Transverse colon (tissue), 4 donors: ENCODE measurements at regions not wholly inside any gene's neighbourhood (a gene's known extent, or its start where the extent isn't known, plus 50 kb on each side); places are given as distances from the start of the nearest gene placed in this dataset.

ENCODE experiments used
- DNase-seq: peaks from one replicate; pipeline ENCODE4 v3.0.0-alpha.2; 2019
- H3K27ac ChIP-seq, 4 donors: fragments of 200-600 bp; sonication (generic); 2 replicates each; pipeline ENCODE4 v1.5.1; 2016 to 2018; ENCODE audit warnings: inconsistent platforms in 4 of 4
- H3K27me3 ChIP-seq: fragments of 200-600 bp; sonication (generic); 2 replicates; pipeline ENCODE4 v1.5.1; 2017; ENCODE audit warnings: inconsistent platforms
- H3K36me3 ChIP-seq, 4 donors: fragments of 200-600 bp; sonication (generic); 2 replicates each; pipeline ENCODE4 v1.5.1; 2017 to 2019; ENCODE audit warnings: inconsistent platforms in 4 of 4
- H3K4me1 ChIP-seq, 4 donors: fragments of 200-600 bp; sonication (generic); 2 replicates each; pipeline ENCODE4 v1.5.1; 2017 to 2020; ENCODE audit warnings: inconsistent platforms in 4 of 4
- H3K4me3 ChIP-seq, 4 donors: fragments of 200-600 bp; sonication (generic); 1 replicate in 1 of 4; 2 replicates in 3 of 4; pipeline versions ENCODE4 v1.5.1 to v1.6.1; 2017 to 2019; ENCODE audit warnings: inconsistent platforms in 4 of 4
- H3K9me3 ChIP-seq, 2 donors: fragments of 200-600 bp; sonication (generic); 2 replicates each; pipeline ENCODE4 v1.5.1; 2017 to 2019; ENCODE audit warnings: inconsistent platforms in 2 of 2
- EP300 ChIP-seq: sonication (generic); formaldehyde crosslinking; IDR thresholded peaks from one replicate; pipeline ENCODE4 v1.6.1; 2017; ENCODE audit warnings: antibody characterized with exemption, low read depth
- POLR2A ChIP-seq: fragments of 450-650 bp; IDR thresholded peaks from one replicate; pipeline ENCODE4 v1.6.1; 2016; ENCODE audit warnings: antibody characterized with exemption, mild to moderate bottlenecking, moderate library complexity
- POLR2AphosphoS5 ChIP-seq, 3 donors: sonication (generic); formaldehyde crosslinking; IDR thresholded peaks; one replicate each; pipeline ENCODE4 v1.6.1; 2016; ENCODE audit warnings: antibody characterized with exemption in 3 of 3
- WGBS, 2 donors: methylation state at CpG; one replicate each; pipeline ENCODE4 v1.1.5; 2018; ENCODE audit warnings: low coverage in 1 of 2; 5-methylcytosine and 5-hydroxymethylcytosine counted together
- in situ Hi-C, 4 donors: fragments of 200-750 bp; cut with MboI; loops; one replicate each; pipeline versions ENCODE4 v1.15.0 to v1.15.1; 2017; ENCODE audit warnings: low sequenced_read_pairs in 3 of 4, low pct_ligation_motif_present in 1 of 4, low pct_unique_long_range_greater_than_20kb in 1 of 4
- intact Hi-C: fragments of 100-400 bp; cut with DNase I; formaldehyde crosslinking; loops from one replicate; pipeline ENCODE4 v1.15.1; 2023; ENCODE audit warnings: low total_unique reads
- TF ChIP-seq, protein P1 (sequence below), 5 experiments: fragments of 200-600 bp in 3 of 5; fragments of 450-650 bp in 2 of 5; sonication (generic) in 3 of 5; IDR thresholded peaks; 1 replicate in 2 of 5; 2 replicates in 3 of 5; pipeline ENCODE4 v1.5.1; 2016 to 2017; ENCODE audit warnings: antibody characterized with exemption in 5 of 5, inconsistent platforms in 3 of 5, mild to moderate bottlenecking in 2 of 5, moderate library complexity in 1 of 5

DNA sequence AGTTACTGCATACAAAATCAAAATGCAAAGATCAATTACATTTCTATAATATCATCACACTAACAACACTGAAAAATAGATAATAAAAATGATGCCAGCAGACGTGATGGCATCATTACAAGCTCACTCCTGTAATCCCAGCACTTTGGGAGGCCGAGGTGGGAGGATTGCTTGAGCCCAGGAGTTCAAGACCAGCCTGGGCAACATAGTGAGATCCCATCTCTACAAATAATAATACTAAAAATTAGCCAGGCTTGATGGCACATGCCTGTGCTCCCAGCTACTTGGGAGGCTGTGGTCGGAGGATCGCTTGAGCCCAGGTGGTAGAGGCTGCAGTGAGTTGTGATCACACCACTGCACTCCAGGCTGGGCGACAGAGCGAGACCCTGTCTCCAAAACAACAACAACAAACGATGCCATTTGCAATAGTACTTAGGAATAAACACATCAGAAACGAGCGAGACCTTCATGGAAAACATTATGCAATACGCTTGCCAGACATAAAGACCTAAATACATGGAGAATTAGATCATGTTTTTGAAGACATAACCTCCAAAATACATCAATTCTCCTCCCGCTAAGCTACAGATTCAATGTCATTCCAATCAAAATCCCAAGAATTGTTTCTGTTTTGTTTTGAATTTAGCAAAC lies 86.6 kb upstream of the ERRFI1 start:
- Histone ChIP-seq H3K4me3 (no peak overlapping the region), H3K27me3 (no peaks in the 10 kb centered on the region), H3K27ac (no peak overlapping the region), H3K36me3 (no peaks in the 10 kb centered on the region), H3K9me3 (no peaks in the 10 kb centered on the region), H3K4me1 (peaks cover 0 to 16% (median 10%) of the 10 kb centered on the region in 4 donors)
- in situ Hi-C loops = no loop called here
- intact Hi-C loops = no loop called here
- no peak for TF ChIP-seq EP300
- TF ChIP-seq POLR2AphosphoS5 (IDR thresholded peaks at IDR 0.05) = no peak
- TF ChIP-seq, protein P1, sequence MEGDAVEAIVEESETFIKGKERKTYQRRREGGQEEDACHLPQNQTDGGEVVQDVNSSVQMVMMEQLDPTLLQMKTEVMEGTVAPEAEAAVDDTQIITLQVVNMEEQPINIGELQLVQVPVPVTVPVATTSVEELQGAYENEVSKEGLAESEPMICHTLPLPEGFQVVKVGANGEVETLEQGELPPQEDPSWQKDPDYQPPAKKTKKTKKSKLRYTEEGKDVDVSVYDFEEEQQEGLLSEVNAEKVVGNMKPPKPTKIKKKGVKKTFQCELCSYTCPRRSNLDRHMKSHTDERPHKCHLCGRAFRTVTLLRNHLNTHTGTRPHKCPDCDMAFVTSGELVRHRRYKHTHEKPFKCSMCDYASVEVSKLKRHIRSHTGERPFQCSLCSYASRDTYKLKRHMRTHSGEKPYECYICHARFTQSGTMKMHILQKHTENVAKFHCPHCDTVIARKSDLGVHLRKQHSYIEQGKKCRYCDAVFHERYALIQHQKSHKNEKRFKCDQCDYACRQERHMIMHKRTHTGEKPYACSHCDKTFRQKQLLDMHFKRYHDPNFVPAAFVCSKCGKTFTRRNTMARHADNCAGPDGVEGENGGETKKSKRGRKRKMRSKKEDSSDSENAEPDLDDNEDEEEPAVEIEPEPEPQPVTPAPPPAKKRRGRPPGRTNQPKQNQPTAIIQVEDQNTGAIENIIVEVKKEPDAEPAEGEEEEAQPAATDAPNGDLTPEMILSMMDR (IDR thresholded peaks at IDR 0.05) = no peak
- TF ChIP-seq POLR2A = no peak
- no peak for DNase-seq
- 62 to 79% methylated on average over 6 to 11 of the region's 11 CpGs for WGBS, 2 donors

DNA sequence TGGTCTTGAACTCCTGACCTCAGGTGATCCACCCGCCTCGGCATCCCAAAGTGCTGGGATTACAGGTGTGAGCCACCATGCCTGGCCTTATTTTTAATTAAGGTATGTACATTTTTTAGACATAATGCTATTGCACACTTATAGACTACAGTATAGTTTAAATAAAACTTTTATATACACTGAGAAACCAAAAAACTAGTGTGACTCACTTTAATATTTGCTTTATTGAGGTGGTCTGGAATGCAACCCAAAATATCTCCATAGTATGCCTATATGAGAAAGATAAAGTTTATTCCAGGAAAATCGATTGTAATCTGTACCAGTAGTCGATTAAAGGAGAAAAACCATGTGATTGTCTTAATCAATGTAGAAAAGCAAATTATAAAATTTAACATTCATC lies 85.5 kb upstream of the ERRFI1 start:
- in situ Hi-C loops = no loop called here
- Histone ChIP-seq H3K36me3 (no peaks in the 10 kb centered on the region), H3K4me3 (no peak overlapping the region), H3K9me3 (no peaks in the 10 kb centered on the region), H3K27me3 (no peaks in the 10 kb centered on the region), H3K27ac (no peak overlapping the region), H3K4me1 (peaks cover 0 to 10% (median 4%) of the 10 kb centered on the region in 4 donors)
- TF ChIP-seq, protein P1 (IDR thresholded peaks at IDR 0.05) = no peak
- no peak for DNase-seq
- WGBS, 2 donors = 91 to 92% methylated on average over 2 to 4 of the region's 4 CpGs
- intact Hi-C loops = no loop called here

DNA sequence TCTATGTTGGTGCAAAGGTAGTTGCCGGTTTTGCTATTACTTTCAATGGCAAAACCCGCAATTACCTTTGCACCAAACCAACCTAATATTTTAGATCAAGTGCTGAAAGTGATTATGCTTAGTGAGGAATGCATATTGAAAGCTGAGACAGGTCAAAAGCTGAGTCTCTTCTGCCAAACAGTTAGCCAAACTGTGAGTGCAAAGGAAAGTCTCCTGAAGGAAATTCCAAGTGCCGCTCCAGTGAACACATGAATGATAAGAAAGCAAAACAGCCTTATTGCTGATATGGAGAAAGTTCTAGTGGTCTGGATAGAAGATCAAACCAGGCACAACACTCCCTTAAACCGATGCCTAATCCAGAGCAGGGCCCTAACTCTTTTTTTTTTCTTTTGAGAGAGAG lies 83.1 kb upstream of the ERRFI1 start:
- TF ChIP-seq, protein P1 (IDR thresholded peaks at IDR 0.05) = no peak
- TF ChIP-seq POLR2AphosphoS5 (IDR thresholded peaks at IDR 0.05) (no peak), EP300 (no peak), POLR2A (no peak)
- in situ Hi-C loops = no loop called here
- H3K4me3 ChIP-seq = no peak overlapping the region
- H3K9me3 ChIP-seq = no peaks in the 10 kb centered on the region
- no peak overlapping the region for H3K27ac ChIP-seq
- intact Hi-C loops = no loop called here
- H3K4me1 ChIP-seq = no peaks in the 10 kb centered on the region
- no peaks in the 10 kb centered on the region for H3K36me3 ChIP-seq
- no peak for DNase-seq
- WGBS, 2 donors = 82 to 96% methylated on average over 3 to 4 of the region's 4 CpGs
- no peaks in the 10 kb centered on the region for H3K27me3 ChIP-seq

- Histone ChIP-seq H3K4me1 (no peaks in the 10 kb centered on the region), H3K4me3 (no peak overlapping the region), H3K27ac (no peak overlapping the region), H3K9me3 (no peaks in the 10 kb centered on the region), H3K27me3 (no peaks in the 10 kb centered on the region), H3K36me3 (no peaks in the 10 kb centered on the region)
- TF ChIP-seq EP300 (no peak), POLR2A (no peak), POLR2AphosphoS5 (IDR thresholded peaks at IDR 0.05) (no peak)
- TF ChIP-seq, protein P1 (IDR thresholded peaks at IDR 0.05) = no peak
- no peak for DNase-seq
- in situ Hi-C loops (no loop called here), intact Hi-C loops (no loop called here)
- 88 to 96% methylated on average over 1 to 4 of the region's 4 CpGs for WGBS, 2 donors
These were observed 81.8 kb upstream of the ERRFI1 start for GRCh38 chr1:8107897-8108296.
